Epithelial cell of proximal tubule (primary cell): ENCODE measurements at regions not wholly inside any gene's neighbourhood (a gene's known extent, or its start where the extent isn't known, plus 50 kb on each side); places are given as distances from the start of the nearest gene placed in this dataset.

Source experiments
- DNase-seq: peaks from one replicate; pipeline ENCODE4 v3.0.0-alpha.2; 2011; ENCODE audit warnings: low read depth
- H3K4me3 ChIP-seq: 2 replicates; pipeline ENCODE4 v1.5.1; 2011; ENCODE audit warnings: low read depth, mild to moderate bottlenecking, low read length
- TF ChIP-seq, protein P1 (sequence below): conservative IDR thresholded peaks from 2 replicates; pipeline ENCODE4 v1.5.1; 2012; ENCODE audit warnings: low read depth, mild to moderate bottlenecking, low read length

DNA sequence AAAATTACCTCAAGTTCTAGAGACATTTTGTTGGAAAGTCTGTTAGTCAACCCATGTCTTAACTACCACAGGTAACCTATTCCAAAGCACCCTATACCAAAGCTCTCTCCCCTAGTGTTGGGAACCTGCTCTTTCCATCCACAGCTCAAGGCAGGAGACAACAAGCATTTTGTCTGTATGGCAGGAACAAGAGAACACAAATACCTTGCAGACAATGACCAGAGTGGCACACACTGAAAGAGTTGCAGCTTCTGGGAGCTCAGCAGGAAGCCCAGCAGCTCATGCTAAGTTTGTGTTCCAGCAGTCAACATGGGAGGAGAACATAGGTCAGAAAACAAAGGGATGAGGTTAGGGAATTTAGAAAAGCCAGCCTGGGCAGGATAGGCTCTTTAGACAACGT lies 300.8 kb downstream of the HHIPL2 start:
- no peak overlapping the region for H3K4me3 ChIP-seq
- no peak for DNase-seq

GRCh38 chr1:222243902-222244301 lies 304.0 kb downstream of the HHIPL2 start:
- DNase-seq = no peak
- H3K4me3 ChIP-seq = no peak overlapping the region
- TF ChIP-seq, protein P1, sequence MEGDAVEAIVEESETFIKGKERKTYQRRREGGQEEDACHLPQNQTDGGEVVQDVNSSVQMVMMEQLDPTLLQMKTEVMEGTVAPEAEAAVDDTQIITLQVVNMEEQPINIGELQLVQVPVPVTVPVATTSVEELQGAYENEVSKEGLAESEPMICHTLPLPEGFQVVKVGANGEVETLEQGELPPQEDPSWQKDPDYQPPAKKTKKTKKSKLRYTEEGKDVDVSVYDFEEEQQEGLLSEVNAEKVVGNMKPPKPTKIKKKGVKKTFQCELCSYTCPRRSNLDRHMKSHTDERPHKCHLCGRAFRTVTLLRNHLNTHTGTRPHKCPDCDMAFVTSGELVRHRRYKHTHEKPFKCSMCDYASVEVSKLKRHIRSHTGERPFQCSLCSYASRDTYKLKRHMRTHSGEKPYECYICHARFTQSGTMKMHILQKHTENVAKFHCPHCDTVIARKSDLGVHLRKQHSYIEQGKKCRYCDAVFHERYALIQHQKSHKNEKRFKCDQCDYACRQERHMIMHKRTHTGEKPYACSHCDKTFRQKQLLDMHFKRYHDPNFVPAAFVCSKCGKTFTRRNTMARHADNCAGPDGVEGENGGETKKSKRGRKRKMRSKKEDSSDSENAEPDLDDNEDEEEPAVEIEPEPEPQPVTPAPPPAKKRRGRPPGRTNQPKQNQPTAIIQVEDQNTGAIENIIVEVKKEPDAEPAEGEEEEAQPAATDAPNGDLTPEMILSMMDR = no peak

More for the DNA sequence above, 300.8 kb downstream of the HHIPL2 start:
- TF ChIP-seq, protein P1 = no peak

DNA sequence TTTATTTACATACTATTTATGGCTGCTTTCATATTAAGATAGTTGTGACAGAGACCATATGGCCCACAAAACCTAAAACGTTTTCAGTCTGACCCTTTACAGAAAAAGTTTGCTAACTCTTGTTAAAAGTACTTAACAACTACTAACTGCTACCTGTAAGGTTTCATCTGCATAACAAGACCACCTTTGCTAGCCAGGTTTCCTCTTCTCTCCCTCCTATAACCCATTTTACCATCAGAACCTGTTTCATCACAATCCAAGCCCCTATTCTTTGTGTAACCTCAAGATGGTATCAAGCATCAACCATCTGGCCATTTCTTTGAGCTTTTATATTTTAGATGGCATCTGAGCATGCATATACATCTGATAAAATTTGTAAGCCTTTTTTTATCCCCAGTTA lies 305.4 kb downstream of the HHIPL2 start:
- H3K4me3 ChIP-seq = no peak overlapping the region
- TF ChIP-seq, protein P1 = no peak
- DNase-seq = no peak

DNA sequence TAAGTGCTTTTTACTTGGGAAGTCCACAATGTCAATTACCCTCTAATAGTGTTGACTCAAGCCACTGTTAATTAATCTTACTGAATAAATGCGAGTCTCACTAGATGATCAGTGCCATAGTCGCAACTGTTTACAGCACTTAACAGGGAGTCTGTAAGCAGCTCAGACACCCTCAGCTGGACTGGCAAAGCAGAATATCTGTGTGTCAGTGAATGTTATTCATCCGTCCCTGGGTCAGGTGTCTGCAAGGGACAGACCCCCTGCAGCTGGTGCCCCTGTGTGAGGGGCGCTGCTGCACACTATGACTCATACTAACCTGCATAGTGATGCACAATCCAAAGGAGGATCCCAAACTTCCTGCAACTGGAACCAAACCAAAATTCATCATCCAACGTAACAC lies 306.5 kb downstream of the HHIPL2 start:
- no peak for DNase-seq
- no peak overlapping the region for H3K4me3 ChIP-seq
- TF ChIP-seq, protein P1 = no peak

DNA sequence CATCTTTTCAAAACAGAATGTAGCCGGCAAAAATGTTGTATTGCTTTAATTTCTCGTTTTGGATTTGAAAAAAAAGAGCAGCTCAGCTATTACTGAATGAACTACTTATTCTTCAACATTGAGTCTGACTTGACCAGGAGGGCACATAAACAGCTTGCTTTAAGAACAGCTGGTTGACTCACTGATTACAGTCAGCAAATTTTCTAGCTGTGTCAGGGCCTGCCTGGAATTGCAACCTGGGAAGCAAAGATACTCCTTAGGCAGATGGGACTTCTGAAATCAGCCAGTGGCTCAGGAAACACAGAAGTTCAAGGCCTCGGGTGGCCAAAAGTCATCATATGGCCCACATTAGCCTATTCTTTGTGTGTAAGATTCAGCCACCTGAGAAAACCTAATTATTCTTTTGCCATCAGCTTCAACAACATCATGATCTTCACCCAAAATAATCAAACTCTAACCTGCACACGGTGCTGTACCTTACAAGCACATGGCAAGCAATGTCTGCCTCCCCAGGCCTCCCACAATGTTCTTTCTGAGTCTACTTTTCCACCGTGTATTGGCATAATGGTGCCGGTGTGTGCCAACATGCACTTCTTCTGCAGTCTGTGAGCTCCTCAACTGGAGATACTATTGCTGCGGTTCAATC lies 307.2 kb downstream of the HHIPL2 start:
- DNase-seq = no peak
- TF ChIP-seq, protein P1 = no peak
- H3K4me3 ChIP-seq = no peak overlapping the region

DNA sequence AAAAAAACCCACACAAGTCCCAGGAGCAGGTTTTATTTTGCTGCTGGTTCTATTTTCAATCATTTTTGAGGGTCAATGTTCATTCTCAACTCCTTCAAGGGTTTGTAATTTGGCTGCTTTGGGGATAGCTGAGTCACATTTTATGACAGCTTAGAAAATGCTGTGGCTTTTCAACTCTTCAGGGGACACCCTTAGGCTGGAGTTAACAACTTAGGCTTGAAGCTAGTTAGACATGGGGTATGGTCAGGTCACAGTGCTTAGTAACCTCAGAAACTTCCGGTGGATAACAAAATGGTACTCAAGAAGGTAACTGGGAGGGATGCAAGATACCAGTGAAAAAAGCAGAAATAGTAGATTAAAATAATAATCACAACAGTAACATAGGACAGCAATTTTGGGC lies 308.8 kb downstream of the HHIPL2 start:
- TF ChIP-seq, protein P1 = no peak
- no peak overlapping the region for H3K4me3 ChIP-seq
- no peak for DNase-seq

DNA sequence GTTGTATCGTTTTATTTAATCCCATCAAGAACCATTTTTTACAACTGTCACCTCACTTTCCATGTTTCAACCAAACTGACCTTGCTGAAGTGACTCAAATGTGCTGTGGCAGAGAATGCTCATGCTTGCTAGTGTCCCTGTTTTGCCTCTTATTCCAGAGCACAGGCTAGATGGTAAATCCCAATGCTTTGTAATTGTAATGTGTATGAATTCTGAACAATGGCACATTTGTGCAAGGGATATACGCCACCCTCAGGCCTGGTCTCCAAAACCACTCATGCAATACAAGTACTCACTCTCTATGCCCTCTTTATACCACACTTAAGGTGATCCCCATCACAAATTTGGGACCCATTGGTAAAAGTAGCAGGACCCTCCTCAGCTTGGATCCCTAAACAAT lies 313.6 kb downstream of the HHIPL2 start:
- H3K4me3 ChIP-seq = no peak overlapping the region
- DNase-seq = no peak
- TF ChIP-seq, protein P1 = no peak
